HG02623 (cell line): ENCODE measurements at regions not wholly inside any gene's neighbourhood (a gene's known extent, or its start where the extent isn't known, plus 50 kb on each side); places are given as distances from the start of the nearest gene placed in this dataset.

ENCODE experiments used
- ATAC-seq: cut with Tn5 transposase; IDR thresholded peaks from one replicate; pipeline ENCODE4 v1.9.1; 2021; ENCODE audit warnings: moderate library complexity; ENCODE audit not compliant: unreplicated experiment

GRCh38 chr13:99053636-99054233 is 75.9 kb upstream of the DOCK9 start:
- ATAC-seq: no peak

GRCh38 chr13:99055281-99055680 is 77.4 kb upstream of the DOCK9 start:
- no peak for ATAC-seq

GRCh38 chr13:99055735-99056134 is 77.9 kb upstream of the DOCK9 start:
- ATAC-seq: no peak

GRCh38 chr13:99056381-99057014 is 78.6 kb upstream of the DOCK9 start:
- no peak for ATAC-seq

GRCh38 chr13:99057310-99057975 is 79.6 kb upstream of the DOCK9 start:
- ATAC-seq: no peak

GRCh38 chr13:99058527-99059495 is 80.9 kb upstream of the DOCK9 start:
- ATAC-seq: no peak

GRCh38 chr13:99059498-99060075 is 81.7 kb upstream of the DOCK9 start:
- no peak for ATAC-seq

GRCh38 chr13:99061411-99061810 is 83.5 kb upstream of the DOCK9 start:
- ATAC-seq: no peak

- no peak for ATAC-seq
Observed at GRCh38 chr13:99062593-99062992, 84.7 kb upstream of the DOCK9 start.

GRCh38 chr13:99063178-99063577 is 85.3 kb upstream of the DOCK9 start:
- ATAC-seq: no peak

GRCh38 chr13:99063952-99064351 is 86.1 kb upstream of the DOCK9 start:
- ATAC-seq: peak; percentile 59

- no peak for ATAC-seq
Observed at GRCh38 chr13:99064624-99065234, 86.9 kb upstream of the DOCK9 start.

GRCh38 chr13:99065235-99066015 is 87.6 kb upstream of the DOCK9 start:
- ATAC-seq: no peak

GRCh38 chr13:99066219-99066618 is 88.4 kb upstream of the DOCK9 start:
- no peak for ATAC-seq

- ATAC-seq: no peak
Observed at GRCh38 chr13:99067159-99067985, 89.5 kb upstream of the DOCK9 start.

GRCh38 chr13:99071211-99071610 is 93.3 kb upstream of the DOCK9 start:
- no peak for ATAC-seq

- ATAC-seq: no peak
Observed at GRCh38 chr13:99071666-99072065, 93.8 kb upstream of the DOCK9 start.

GRCh38 chr13:99072356-99072755 is 94.5 kb upstream of the DOCK9 start:
- no peak for ATAC-seq

- ATAC-seq: no peak
Observed at GRCh38 chr13:99072941-99073340, 95.1 kb upstream of the DOCK9 start.
